Spleen (tissue), 11 donors: ENCODE measurements at regions not wholly inside any gene's neighbourhood (a gene's known extent, or its start where the extent isn't known, plus 50 kb on each side); places are given as distances from the start of the nearest gene placed in this dataset.

Experiments
- DNase-seq: peaks from one replicate; pipeline ENCODE4 v3.0.0-alpha.2; 2020
- H3K27ac ChIP-seq, 8 donors: fragments of 200-600 bp; sonication (generic) in 7 of 8; 1 replicate in 4 of 8; 2 replicates in 4 of 8; pipeline versions ENCODE4 v1.5.0 to v1.8.0; 2016 to 2021; ENCODE audit warnings: inconsistent platforms in 4 of 8, mild to moderate bottlenecking in 4 of 8, moderate library complexity in 1 of 8
- H3K27me3 ChIP-seq, 7 donors: fragments of 200-600 bp; sonication (generic) in 6 of 7; replicated peaks in 1 of 7; 1 replicate in 4 of 7; 2 replicates in 3 of 7; pipeline versions ENCODE4 v1.5.0 to v1.8.0; 2016 to 2021; ENCODE audit warnings: inconsistent platforms in 3 of 7, mild to moderate bottlenecking in 1 of 7
- H3K36me3 ChIP-seq, 6 donors: fragments of 200-600 bp; sonication (generic) in 5 of 6; 1 replicate in 4 of 6; 2 replicates in 2 of 6; pipeline versions ENCODE4 v1.5.0 to v1.8.0; 2016 to 2021; ENCODE audit warnings: inconsistent platforms in 2 of 6
- H3K4me1 ChIP-seq, 6 donors: fragments of 200-600 bp; sonication (generic) in 5 of 6; 1 replicate in 3 of 6; 2 replicates in 3 of 6; pipeline versions ENCODE4 v1.5.0 to v1.8.0; 2016 to 2021; ENCODE audit warnings: inconsistent platforms in 3 of 6
- H3K4me3 ChIP-seq, 8 donors: fragments of 200-600 bp; sonication (generic) in 7 of 8; 1 replicate in 4 of 8; 2 replicates in 4 of 8; pipeline versions ENCODE4 v1.5.0 to v1.8.0; 2016 to 2021; ENCODE audit warnings: inconsistent platforms in 4 of 8, mild to moderate bottlenecking in 4 of 8, moderate library complexity in 2 of 8
- H3K9me3 ChIP-seq, 8 donors: fragments of 200-600 bp; sonication (generic) in 7 of 8; 1 replicate in 4 of 8; 2 replicates in 4 of 8; pipeline versions ENCODE4 v1.5.0 to v1.8.0; 2016 to 2021; ENCODE audit warnings: inconsistent platforms in 4 of 8
- CTCF ChIP-seq, 11 experiments: fragments of 200-600 bp in 7 of 11; fragments of 450-650 bp in 4 of 11; sonication (generic) in 4 of 11; IDR thresholded peaks in 8 of 11; conservative IDR thresholded peaks in 3 of 11; 1 replicate in 7 of 11; 2 replicates in 4 of 11; pipeline versions ENCODE4 v1.4.0 to v1.8.0; 2016 to 2021; ENCODE audit warnings: antibody characterized with exemption in 11 of 11, inconsistent platforms in 4 of 11, mild to moderate bottlenecking in 1 of 11
- POLR2A ChIP-seq, 3 donors: fragments of 450-650 bp; IDR thresholded peaks; one replicate each; pipeline ENCODE4 v1.5.1; 2017; ENCODE audit warnings: antibody characterized with exemption in 3 of 3, mild to moderate bottlenecking in 1 of 3
- POLR2AphosphoS5 ChIP-seq, 3 donors: sonication (generic); formaldehyde crosslinking; IDR thresholded peaks; one replicate each; pipeline ENCODE4 v1.5.1; 2017; ENCODE audit warnings: antibody characterized with exemption in 3 of 3
- WGBS, 5 donors: extraction: QIAGEN DNeasy Blood & Tissue Kit in 3 of 5; methylation state at CpG; one replicate each; pipeline versions ENCODE4 v1.1.5 to v1.1.7; 2013 to 2018; 5-methylcytosine and 5-hydroxymethylcytosine counted together
- intact Hi-C: fragments of 100-400 bp; cut with DNase I; formaldehyde crosslinking; loops from one replicate; pipeline ENCODE4 v1.15.0; 2023; ENCODE audit warnings: low total_unique reads
- donor health status: healthy with polysubstance abuse.
- donor health status: DM: no; HTN: no; CAD: no; lungs with moderate emphysema.
- donor health status: DM: no; HTN: no; CAD: no.
- donor health status: Bipolar disorder and iron deficiency.
- donor health status: healthy.
- donor health status: DM: no; HTN: no; CAD: no.
- donor health status: DM: yes; HTN: yes; CAD: no.

GRCh38 chr9:26176628-26177027, 498.4 kb upstream of the TUSC1 start:
- no peak overlapping the region for H3K4me3 ChIP-seq
- H3K4me1 ChIP-seq: no peaks in the 10 kb centered on the region
- no peak for DNase-seq
- intact Hi-C loops: no loop called here
- H3K9me3 ChIP-seq: no peaks in the 10 kb centered on the region
- no peak overlapping the region for H3K27ac ChIP-seq
- 81 to 97% (median 90%) methylated on average over 1 of the region's 1 CpG for WGBS, 5 donors
- no peaks in the 10 kb centered on the region for H3K36me3 ChIP-seq
- no peaks in the 10 kb centered on the region for H3K27me3 ChIP-seq
- TF ChIP-seq CTCF (IDR thresholded peaks at IDR 0.05 in 8 of 11, conservative IDR thresholded peaks at IDR 0.05 in 3 of 11): no peak
- TF ChIP-seq POLR2A (IDR thresholded peaks at IDR 0.05): no peak
- TF ChIP-seq POLR2AphosphoS5 (IDR thresholded peaks at IDR 0.05): no peak

GRCh38 chr9:26175264-26175663, 497.0 kb upstream of the TUSC1 start:
- H3K36me3 ChIP-seq: no peaks in the 10 kb centered on the region
- no peak overlapping the region for H3K27ac ChIP-seq
- H3K9me3 ChIP-seq: no peaks in the 10 kb centered on the region
- no peaks in the 10 kb centered on the region for H3K4me1 ChIP-seq
- H3K27me3 ChIP-seq: no peaks in the 10 kb centered on the region
- TF ChIP-seq POLR2AphosphoS5 (IDR thresholded peaks at IDR 0.05) (no peak), POLR2A (IDR thresholded peaks at IDR 0.05) (no peak), CTCF (IDR thresholded peaks at IDR 0.05 in 8 of 11, conservative IDR thresholded peaks at IDR 0.05 in 3 of 11) (no peak)
- no peak overlapping the region for H3K4me3 ChIP-seq
- no peak for DNase-seq
- intact Hi-C loops: no loop called here
- 88 to 97% (median 91%) methylated on average over 1 of the region's 1 CpG for WGBS, 5 donors

- H3K27me3 ChIP-seq: no peaks in the 10 kb centered on the region
- no peak overlapping the region for H3K27ac ChIP-seq
- H3K4me3 ChIP-seq: no peak overlapping the region
- DNase-seq: no peak
- WGBS, 5 donors: 72 to 78% (median 74%) methylated on average over 2 of the region's 2 CpGs
- intact Hi-C loops: no loop called here
- no peaks in the 10 kb centered on the region for H3K4me1 ChIP-seq
- no peak for TF ChIP-seq POLR2AphosphoS5 (IDR thresholded peaks at IDR 0.05)
- no peak for TF ChIP-seq CTCF (IDR thresholded peaks at IDR 0.05 in 8 of 11, conservative IDR thresholded peaks at IDR 0.05 in 3 of 11)
- H3K36me3 ChIP-seq: no peaks in the 10 kb centered on the region
- H3K9me3 ChIP-seq: no peaks in the 10 kb centered on the region
Measured at GRCh38 chr9:26172301-26172700, 494.1 kb upstream of the TUSC1 start.

- DNase-seq: no peak
- TF ChIP-seq POLR2AphosphoS5 (IDR thresholded peaks at IDR 0.05) (no peak), CTCF (IDR thresholded peaks at IDR 0.05 in 8 of 11, conservative IDR thresholded peaks at IDR 0.05 in 3 of 11) (no peak), POLR2A (IDR thresholded peaks at IDR 0.05) (no peak)
- H3K27me3 ChIP-seq: no peaks in the 10 kb centered on the region
- intact Hi-C loops: no loop called here
- no peaks in the 10 kb centered on the region for H3K9me3 ChIP-seq
- H3K4me1 ChIP-seq: no peaks in the 10 kb centered on the region
- H3K36me3 ChIP-seq: no peaks in the 10 kb centered on the region
- 16 to 24% (median 23%) methylated on average over 2 of the region's 2 CpGs for WGBS, 5 donors
- H3K27ac ChIP-seq: no peak overlapping the region
- no peak overlapping the region for H3K4me3 ChIP-seq
Measured at GRCh38 chr9:26171691-26172090, 493.4 kb upstream of the TUSC1 start.
